SK-N-SH treated with all-trans-retinoic acid at 6 μM for 48 hours (cell line): ENCODE measurements at regions not wholly inside any gene's neighbourhood (a gene's known extent, or its start where the extent isn't known, plus 50 kb on each side); places are given as distances from the start of the nearest gene placed in this dataset.

Source experiments
- ATAC-seq: fragments of 200-7000 bp; cut with Tn5 transposase; 3 replicates; pipeline ENCODE4 v1.9.1; 2020; ENCODE audit warnings: mild to moderate bottlenecking, moderate library complexity
- BACH2 ChIP-seq: fragments of 250-450 bp; sonication (Bioruptor Pico); IDR thresholded peaks from 2 replicates; pipeline ENCODE4 v1.9.0; 2021; ENCODE audit warnings: mild to moderate bottlenecking, borderline replicate concordance
- ESRRG ChIP-seq: fragments of 250-450 bp; sonication (Bioruptor Pico); IDR thresholded peaks from 2 replicates; pipeline ENCODE4 v1.6.1; 2021; ENCODE audit warnings: mild to moderate bottlenecking
- GLIS3 ChIP-seq: fragments of 250-450 bp; sonication (Bioruptor Pico); IDR thresholded peaks from 2 replicates; pipeline ENCODE4 v1.5.0; 2020; ENCODE audit warnings: mild to moderate bottlenecking, moderate library complexity
- RARB ChIP-seq: fragments of 250-450 bp; sonication (Bioruptor Pico); IDR thresholded peaks from 2 replicates; pipeline ENCODE4 v1.8.0; 2021; ENCODE audit warnings: mild to moderate bottlenecking, moderate library complexity
- SNAI2 ChIP-seq: fragments of 250-450 bp; sonication (Bioruptor Pico); IDR thresholded peaks from 2 replicates; pipeline ENCODE4 v1.5.0; 2020; ENCODE audit warnings: mild to moderate bottlenecking, moderate library complexity
- TOX ChIP-seq: fragments of 250-450 bp; sonication (Bioruptor Pico); IDR thresholded peaks from 2 replicates; pipeline ENCODE4 v1.8.0; 2021; ENCODE audit warnings: mild to moderate bottlenecking, moderate library complexity, borderline replicate concordance
- ZC3H10 ChIP-seq: fragments of 250-450 bp; sonication (Bioruptor Pico); IDR thresholded peaks from 2 replicates; pipeline ENCODE4 v1.5.1; 2021; ENCODE audit warnings: mild to moderate bottlenecking, moderate library complexity
- ZFP3 ChIP-seq: fragments of 250-450 bp; sonication (Bioruptor Pico); IDR thresholded peaks from 2 replicates; pipeline ENCODE4 v1.5.0; 2020; ENCODE audit warnings: mild to moderate bottlenecking, moderate library complexity
- ZFP30 ChIP-seq: fragments of 450-650 bp; formaldehyde crosslinking; IDR thresholded peaks from 2 replicates; pipeline ENCODE4 v1.5.0; 2022; ENCODE audit warnings: mild to moderate bottlenecking, moderate library complexity
- ZNF565 ChIP-seq: fragments of 450-650 bp; formaldehyde crosslinking; conservative IDR thresholded peaks from 2 replicates; pipeline ENCODE4 v1.5.0; 2020; ENCODE audit warnings: low read depth, mild to moderate bottlenecking, moderate library complexity
- ZNF8 ChIP-seq: fragments of 450-650 bp; formaldehyde crosslinking; IDR thresholded peaks from 2 replicates; pipeline ENCODE4 v1.5.0; 2020; ENCODE audit warnings: mild to moderate bottlenecking, moderate library complexity
- TF ChIP-seq, protein P1 (sequence below): fragments of 250-450 bp; sonication (Bioruptor Pico); IDR thresholded peaks from 2 replicates; pipeline ENCODE4 v1.5.1; 2021; ENCODE audit warnings: mild to moderate bottlenecking, moderate library complexity
- TF ChIP-seq, protein P2 (sequence below): fragments of 250-450 bp; sonication (Bioruptor Pico); IDR thresholded peaks from 2 replicates; pipeline ENCODE4 v1.8.0; 2020; ENCODE audit warnings: mild to moderate bottlenecking, moderate library complexity, borderline replicate concordance
- TF ChIP-seq, protein P3 (sequence below): fragments of 250-450 bp; sonication (Bioruptor Pico); IDR thresholded peaks from 2 replicates; pipeline ENCODE4 v1.5.1; 2020; ENCODE audit warnings: low read depth, mild to moderate bottlenecking, moderate library complexity
- TF ChIP-seq, protein P4 (sequence below): fragments of 250-450 bp; sonication (Bioruptor Pico); IDR thresholded peaks from 2 replicates; pipeline ENCODE4 v1.8.0; 2021; ENCODE audit warnings: low read depth, mild to moderate bottlenecking, moderate library complexity, borderline replicate concordance
- TF ChIP-seq, protein P5 (sequence below): fragments of 250-450 bp; sonication (Bioruptor Pico); IDR thresholded peaks from 2 replicates; pipeline ENCODE4 v1.5.0; 2020; ENCODE audit warnings: mild to moderate bottlenecking, moderate library complexity

DNA sequence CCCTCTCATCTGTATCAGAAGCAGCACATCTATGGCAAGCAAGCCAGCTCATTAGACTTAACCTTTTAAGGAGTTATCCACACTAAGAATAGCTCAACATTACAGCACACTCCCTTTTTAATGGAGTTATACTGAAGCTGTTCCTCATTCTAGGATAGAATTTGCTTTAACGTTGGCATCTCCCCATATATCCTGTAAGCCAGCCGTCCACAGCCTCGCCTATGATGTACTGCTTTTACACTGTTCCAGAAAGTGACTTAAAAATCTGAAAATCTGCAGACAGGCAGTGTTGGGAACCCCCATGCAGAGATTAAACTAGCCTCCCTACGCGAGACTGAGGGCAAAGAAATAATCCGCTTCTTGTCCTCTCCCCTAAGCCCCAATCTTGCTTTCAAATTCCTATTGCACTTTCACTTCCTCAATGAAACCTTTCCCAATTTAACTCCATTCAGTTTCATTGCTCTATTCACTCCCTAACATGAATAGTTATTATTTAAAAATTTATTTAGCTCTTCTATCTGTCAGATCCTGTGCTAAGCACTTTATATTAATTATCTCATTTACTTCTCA, 225.0 kb downstream of the BLID start:
- TF ChIP-seq, protein P1, sequence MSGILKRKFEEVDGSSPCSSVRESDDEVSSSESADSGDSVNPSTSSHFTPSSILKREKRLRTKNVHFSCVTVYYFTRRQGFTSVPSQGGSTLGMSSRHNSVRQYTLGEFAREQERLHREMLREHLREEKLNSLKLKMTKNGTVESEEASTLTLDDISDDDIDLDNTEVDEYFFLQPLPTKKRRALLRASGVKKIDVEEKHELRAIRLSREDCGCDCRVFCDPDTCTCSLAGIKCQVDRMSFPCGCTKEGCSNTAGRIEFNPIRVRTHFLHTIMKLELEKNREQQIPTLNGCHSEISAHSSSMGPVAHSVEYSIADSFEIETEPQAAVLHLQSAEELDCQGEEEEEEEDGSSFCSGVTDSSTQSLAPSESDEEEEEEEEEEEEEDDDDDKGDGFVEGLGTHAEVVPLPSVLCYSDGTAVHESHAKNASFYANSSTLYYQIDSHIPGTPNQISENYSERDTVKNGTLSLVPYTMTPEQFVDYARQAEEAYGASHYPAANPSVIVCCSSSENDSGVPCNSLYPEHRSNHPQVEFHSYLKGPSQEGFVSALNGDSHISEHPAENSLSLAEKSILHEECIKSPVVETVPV (CRISPR knock-in tag), result no peak
- TF ChIP-seq ZC3H10, result no peak
- TF ChIP-seq, protein P2, sequence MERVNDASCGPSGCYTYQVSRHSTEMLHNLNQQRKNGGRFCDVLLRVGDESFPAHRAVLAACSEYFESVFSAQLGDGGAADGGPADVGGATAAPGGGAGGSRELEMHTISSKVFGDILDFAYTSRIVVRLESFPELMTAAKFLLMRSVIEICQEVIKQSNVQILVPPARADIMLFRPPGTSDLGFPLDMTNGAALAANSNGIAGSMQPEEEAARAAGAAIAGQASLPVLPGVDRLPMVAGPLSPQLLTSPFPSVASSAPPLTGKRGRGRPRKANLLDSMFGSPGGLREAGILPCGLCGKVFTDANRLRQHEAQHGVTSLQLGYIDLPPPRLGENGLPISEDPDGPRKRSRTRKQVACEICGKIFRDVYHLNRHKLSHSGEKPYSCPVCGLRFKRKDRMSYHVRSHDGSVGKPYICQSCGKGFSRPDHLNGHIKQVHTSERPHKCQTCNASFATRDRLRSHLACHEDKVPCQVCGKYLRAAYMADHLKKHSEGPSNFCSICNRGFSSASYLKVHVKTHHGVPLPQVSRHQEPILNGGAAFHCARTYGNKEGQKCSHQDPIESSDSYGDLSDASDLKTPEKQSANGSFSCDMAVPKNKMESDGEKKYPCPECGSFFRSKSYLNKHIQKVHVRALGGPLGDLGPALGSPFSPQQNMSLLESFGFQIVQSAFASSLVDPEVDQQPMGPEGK (CRISPR knock-in tag), result no peak
- no peak for TF ChIP-seq ZNF565 (CRISPR knock-in tag)
- TF ChIP-seq, protein P3, sequence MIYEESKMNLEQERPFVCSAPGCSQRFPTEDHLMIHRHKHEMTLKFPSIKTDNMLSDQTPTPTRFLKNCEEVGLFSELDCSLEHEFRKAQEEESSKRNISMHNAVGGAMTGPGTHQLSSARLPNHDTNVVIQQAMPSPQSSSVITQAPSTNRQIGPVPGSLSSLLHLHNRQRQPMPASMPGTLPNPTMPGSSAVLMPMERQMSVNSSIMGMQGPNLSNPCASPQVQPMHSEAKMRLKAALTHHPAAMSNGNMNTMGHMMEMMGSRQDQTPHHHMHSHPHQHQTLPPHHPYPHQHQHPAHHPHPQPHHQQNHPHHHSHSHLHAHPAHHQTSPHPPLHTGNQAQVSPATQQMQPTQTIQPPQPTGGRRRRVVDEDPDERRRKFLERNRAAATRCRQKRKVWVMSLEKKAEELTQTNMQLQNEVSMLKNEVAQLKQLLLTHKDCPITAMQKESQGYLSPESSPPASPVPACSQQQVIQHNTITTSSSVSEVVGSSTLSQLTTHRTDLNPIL (CRISPR knock-in tag), result no peak
- TF ChIP-seq, all 23 proteins: peak for 0
- no peak for ATAC-seq

DNA sequence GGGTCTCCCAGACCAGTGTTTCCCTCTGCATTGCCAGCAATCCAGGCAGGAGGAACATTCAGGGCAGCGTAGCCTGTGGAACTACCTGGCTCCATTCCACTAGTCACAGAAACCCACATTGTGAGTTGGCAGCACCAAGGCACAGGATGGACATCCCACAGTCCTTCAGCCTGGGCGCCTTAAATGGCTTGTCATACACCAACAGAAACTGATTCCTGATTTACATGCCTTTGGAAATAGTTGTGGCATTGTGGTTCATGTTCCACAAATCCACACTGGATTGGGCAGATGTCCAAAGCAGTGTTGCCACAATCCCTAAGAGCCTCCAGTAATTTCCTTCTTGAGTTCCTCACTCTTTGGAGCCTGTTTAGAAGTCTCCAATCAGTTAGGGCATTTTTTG, 225.6 kb downstream of the BLID start:
- TF ChIP-seq GLIS3 (CRISPR knock-in tag), result no peak
- TF ChIP-seq, protein P4, sequence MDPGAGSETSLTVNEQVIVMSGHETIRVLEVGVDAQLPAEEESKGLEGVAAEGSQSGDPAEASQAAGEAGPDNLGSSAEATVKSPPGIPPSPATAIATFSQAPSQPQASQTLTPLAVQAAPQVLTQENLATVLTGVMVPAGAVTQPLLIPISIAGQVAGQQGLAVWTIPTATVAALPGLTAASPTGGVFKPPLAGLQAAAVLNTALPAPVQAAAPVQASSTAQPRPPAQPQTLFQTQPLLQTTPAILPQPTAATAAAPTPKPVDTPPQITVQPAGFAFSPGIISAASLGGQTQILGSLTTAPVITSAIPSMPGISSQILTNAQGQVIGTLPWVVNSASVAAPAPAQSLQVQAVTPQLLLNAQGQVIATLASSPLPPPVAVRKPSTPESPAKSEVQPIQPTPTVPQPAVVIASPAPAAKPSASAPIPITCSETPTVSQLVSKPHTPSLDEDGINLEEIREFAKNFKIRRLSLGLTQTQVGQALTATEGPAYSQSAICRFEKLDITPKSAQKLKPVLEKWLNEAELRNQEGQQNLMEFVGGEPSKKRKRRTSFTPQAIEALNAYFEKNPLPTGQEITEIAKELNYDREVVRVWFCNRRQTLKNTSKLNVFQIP, result no peak
- TF ChIP-seq, protein P5, sequence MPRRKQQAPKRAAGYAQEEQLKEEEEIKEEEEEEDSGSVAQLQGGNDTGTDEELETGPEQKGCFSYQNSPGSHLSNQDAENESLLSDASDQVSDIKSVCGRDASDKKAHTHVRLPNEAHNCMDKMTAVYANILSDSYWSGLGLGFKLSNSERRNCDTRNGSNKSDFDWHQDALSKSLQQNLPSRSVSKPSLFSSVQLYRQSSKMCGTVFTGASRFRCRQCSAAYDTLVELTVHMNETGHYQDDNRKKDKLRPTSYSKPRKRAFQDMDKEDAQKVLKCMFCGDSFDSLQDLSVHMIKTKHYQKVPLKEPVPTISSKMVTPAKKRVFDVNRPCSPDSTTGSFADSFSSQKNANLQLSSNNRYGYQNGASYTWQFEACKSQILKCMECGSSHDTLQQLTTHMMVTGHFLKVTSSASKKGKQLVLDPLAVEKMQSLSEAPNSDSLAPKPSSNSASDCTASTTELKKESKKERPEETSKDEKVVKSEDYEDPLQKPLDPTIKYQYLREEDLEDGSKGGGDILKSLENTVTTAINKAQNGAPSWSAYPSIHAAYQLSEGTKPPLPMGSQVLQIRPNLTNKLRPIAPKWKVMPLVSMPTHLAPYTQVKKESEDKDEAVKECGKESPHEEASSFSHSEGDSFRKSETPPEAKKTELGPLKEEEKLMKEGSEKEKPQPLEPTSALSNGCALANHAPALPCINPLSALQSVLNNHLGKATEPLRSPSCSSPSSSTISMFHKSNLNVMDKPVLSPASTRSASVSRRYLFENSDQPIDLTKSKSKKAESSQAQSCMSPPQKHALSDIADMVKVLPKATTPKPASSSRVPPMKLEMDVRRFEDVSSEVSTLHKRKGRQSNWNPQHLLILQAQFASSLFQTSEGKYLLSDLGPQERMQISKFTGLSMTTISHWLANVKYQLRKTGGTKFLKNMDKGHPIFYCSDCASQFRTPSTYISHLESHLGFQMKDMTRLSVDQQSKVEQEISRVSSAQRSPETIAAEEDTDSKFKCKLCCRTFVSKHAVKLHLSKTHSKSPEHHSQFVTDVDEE (CRISPR knock-in tag), result no peak
- no peak; the same call in 2 of the 3 replicates for ATAC-seq

DNA sequence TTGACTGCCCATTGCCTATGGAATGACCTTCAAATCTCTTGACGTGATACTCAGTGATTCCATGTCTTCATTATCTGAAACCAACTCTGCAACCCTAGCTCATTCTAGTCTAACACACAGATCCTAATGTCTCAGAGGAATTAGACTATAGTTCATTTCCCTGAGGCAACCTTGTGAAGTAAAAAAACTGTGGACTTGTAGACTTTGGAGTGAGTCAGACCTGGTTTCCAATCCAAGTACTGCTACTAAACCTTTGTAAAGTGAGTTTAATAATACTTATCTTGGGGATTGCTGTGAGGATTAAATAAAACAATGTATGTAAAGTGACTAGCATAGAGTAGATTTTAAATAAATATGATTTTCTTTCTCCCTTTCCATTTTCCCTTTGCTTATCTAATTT, 226.1 kb downstream of the BLID start:
- TF ChIP-seq BACH2 (CRISPR knock-in tag) (no peak), SNAI2 (no peak), RARB (CRISPR knock-in tag) (no peak), ZFP3 (no peak), TOX (no peak), ZNF8 (CRISPR knock-in tag) (no peak), ESRRG (CRISPR knock-in tag) (no peak), GLIS3 (CRISPR knock-in tag) (no peak), ZFP30 (CRISPR knock-in tag) (no peak), ZC3H10 (no peak)
- TF ChIP-seq, protein P5 (CRISPR knock-in tag), result no peak
- TF ChIP-seq, protein P2 (CRISPR knock-in tag), result no peak
- TF ChIP-seq, protein P1 (CRISPR knock-in tag), result no peak
- ATAC-seq, result no peak
